NB4 (cell line): ENCODE measurements at regions not wholly inside any gene's neighbourhood (a gene's known extent, or its start where the extent isn't known, plus 50 kb on each side); places are given as distances from the start of the nearest gene placed in this dataset.

Source experiments
- MYC ChIP-seq: IDR thresholded peaks from 2 replicates; pipeline ENCODE4 v1.6.1; 2011; ENCODE audit warnings: low read depth, low read length
- TF ChIP-seq, protein P1 (sequence below): IDR thresholded peaks from one replicate; pipeline ENCODE4 v1.5.1; 2012; ENCODE audit warnings: low read depth, low read length

DNA sequence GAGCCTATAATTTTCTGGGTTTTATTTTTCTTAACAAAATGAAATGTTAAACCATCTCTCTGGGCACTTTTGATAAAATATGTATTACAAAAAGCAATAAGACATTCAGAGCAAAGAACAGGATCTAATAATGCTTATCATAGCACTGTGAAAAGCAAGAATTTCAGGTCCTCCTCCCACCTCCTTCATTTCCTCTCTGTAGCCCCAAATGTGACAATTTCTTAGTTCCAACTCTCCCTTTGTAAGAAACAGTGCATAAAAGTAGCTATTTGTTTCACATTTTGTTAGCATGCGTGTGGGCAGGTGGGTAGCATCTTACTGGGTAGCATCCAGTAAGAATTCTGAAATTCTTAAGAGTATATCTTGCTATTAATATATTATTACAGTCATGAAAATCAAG is 130.9 kb upstream of the RASA1 start:
- TF ChIP-seq, protein P1, sequence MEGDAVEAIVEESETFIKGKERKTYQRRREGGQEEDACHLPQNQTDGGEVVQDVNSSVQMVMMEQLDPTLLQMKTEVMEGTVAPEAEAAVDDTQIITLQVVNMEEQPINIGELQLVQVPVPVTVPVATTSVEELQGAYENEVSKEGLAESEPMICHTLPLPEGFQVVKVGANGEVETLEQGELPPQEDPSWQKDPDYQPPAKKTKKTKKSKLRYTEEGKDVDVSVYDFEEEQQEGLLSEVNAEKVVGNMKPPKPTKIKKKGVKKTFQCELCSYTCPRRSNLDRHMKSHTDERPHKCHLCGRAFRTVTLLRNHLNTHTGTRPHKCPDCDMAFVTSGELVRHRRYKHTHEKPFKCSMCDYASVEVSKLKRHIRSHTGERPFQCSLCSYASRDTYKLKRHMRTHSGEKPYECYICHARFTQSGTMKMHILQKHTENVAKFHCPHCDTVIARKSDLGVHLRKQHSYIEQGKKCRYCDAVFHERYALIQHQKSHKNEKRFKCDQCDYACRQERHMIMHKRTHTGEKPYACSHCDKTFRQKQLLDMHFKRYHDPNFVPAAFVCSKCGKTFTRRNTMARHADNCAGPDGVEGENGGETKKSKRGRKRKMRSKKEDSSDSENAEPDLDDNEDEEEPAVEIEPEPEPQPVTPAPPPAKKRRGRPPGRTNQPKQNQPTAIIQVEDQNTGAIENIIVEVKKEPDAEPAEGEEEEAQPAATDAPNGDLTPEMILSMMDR, result no peak
- TF ChIP-seq MYC, result no peak
